ENCODE measurements at regions not wholly inside any gene's neighbourhood (a gene's known extent, or its start where the extent isn't known, plus 50 kb on each side); places are given as distances from the start of the nearest gene placed in this dataset.
"Not testable (repeated sequence)": the region's sequence is repeated elsewhere in the genome, so short reads cannot be mapped to it uniquely, and the experiment has no call there.

- DNase-seq (ENCODE audit: insufficient read length, low spot score), result no peak
- no peak for FAIRE-seq
- no peak for TF ChIP-seq CTCF (IDR thresholded peaks at IDR 0.05; ENCODE audit: insufficient read depth, missing control alignments)
Observed at GRCh38 chr2:4765787-4766530, 926.2 kb upstream of the SOX11 start.

DNA sequence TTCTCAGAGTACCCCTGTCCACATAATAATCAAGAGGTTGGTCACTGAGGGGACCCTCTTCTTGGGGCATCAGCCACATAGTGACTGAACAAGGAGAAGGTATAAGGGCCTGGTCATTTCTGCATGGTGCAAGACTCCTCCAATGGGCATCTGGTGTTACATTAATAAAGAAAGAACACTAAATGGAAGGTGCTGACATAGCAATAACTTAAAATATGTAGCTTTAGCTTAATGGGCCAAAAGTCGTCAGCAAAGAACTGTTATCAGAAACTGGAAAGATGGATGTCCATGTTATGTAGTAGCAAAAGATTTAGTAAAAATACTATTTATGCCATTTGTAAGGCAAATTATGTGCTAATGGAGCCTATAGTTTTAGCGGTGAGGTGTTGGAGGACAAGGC lies 916.5 kb upstream of the SOX11 start:
- DNase-seq (ENCODE audit: insufficient read length, low spot score) (no peak), FAIRE-seq (no peak)
- TF ChIP-seq CTCF (IDR thresholded peaks at IDR 0.05; ENCODE audit: insufficient read depth, missing control alignments), result no peak

- no peak for FAIRE-seq
- DNase-seq (ENCODE audit: insufficient read length, low spot score), result no peak
- no peak for TF ChIP-seq CTCF (IDR thresholded peaks at IDR 0.05; ENCODE audit: insufficient read depth, missing control alignments)
Observed at GRCh38 chr2:4780679-4781078, 911.5 kb upstream of the SOX11 start.

GRCh38 chr2:4782647-4783046 lies 909.5 kb upstream of the SOX11 start:
- TF ChIP-seq CTCF (IDR thresholded peaks at IDR 0.05; ENCODE audit: insufficient read depth, missing control alignments), result no peak
- no peak for FAIRE-seq

GRCh38 chr2:4791488-4791887 lies 900.7 kb upstream of the SOX11 start:
- no peak for DNase-seq (ENCODE audit: insufficient read length, low spot score)
- no peak for FAIRE-seq
- TF ChIP-seq CTCF (IDR thresholded peaks at IDR 0.05; ENCODE audit: insufficient read depth, missing control alignments), result no peak

More at GRCh38 chr2:4782647-4783046, 909.5 kb upstream of the SOX11 start:
- no peak for DNase-seq (ENCODE audit: insufficient read length, low spot score)

GRCh38 chr2:4792126-4792525 lies 900.1 kb upstream of the SOX11 start:
- DNase-seq (ENCODE audit: insufficient read length, low spot score), result no peak
- FAIRE-seq, result no peak
- no peak for TF ChIP-seq CTCF (IDR thresholded peaks at IDR 0.05; ENCODE audit: insufficient read depth, missing control alignments)

DNA sequence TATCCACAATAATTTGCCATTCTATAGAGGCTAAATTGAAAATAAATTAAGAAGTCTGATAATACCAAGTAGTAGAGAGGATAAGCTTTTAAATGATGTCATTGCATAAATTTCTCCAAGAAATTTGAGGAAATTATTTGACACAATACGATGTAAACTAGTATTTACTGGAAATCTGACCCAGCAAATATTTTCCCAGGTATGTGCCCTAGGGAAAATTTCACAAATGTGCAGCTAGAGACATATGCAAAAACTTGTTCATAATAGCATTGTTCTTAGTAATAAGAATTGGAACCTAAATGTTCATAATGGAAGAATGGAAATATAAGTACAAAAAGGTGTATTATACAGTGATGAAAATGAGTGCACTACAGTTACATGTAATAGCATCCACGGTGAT lies 888.8 kb upstream of the SOX11 start:
- FAIRE-seq (no peak), DNase-seq (ENCODE audit: insufficient read length, low spot score) (no peak)
- TF ChIP-seq CTCF (IDR thresholded peaks at IDR 0.05; ENCODE audit: insufficient read depth, missing control alignments), result no peak

DNA sequence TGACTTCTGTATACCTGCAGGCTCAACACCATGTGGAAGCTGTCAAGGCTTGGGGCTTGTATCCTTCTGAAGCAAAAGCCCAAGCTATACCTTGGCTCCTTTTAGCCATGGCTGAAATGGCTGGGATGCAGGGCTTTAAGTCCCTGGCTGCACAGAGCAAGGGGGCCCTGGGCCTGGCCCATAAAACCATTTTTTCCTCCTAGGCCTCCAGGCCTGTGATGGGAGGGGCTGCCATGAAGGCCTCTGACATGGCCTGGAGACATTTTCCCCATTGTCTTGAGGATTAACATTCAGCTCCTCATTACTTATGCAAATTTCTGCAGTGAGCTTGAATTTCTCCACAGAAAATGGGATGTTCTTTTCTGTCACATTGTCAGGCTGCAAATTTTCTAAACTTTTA lies 878.0 kb upstream of the SOX11 start:
- FAIRE-seq; DNase-seq (ENCODE audit: insufficient read length, low spot score): not testable (repeated sequence)

Measured in D721Med (cell line).